WTC11 (cell line): ENCODE measurements at regions not wholly inside any gene's neighbourhood (a gene's known extent, or its start where the extent isn't known, plus 50 kb on each side); places are given as distances from the start of the nearest gene placed in this dataset.

Experiments used
- ATAC-seq: fragments of 200-7000 bp; cut with Tn5 transposase; 2 replicates; pipeline ENCODE4 v1.10.0; 2021; ENCODE audit warnings: mild to moderate bottlenecking, moderate library complexity
- CTCF ChIA-PET: fragments of 300-600 bp; sonication (Branson Sonifier 250); formaldehyde crosslinking; loops from one replicate; lab custom pipeline; 2021; ENCODE audit warnings: antibody characterized with exemption; lab: Charles Lee
- POLR2A ChIA-PET: fragments of 350-600 bp; sonication (Branson Sonifier 250); formaldehyde crosslinking; loops from one replicate; lab custom pipeline; 2021; ENCODE audit warnings: antibody characterized with exemption; lab: Charles Lee
- DNase-seq: peaks from one replicate; pipeline ENCODE4 v3.0.0; 2021; ENCODE audit warnings: low spot score
- H3K27ac Mint-ChIP-seq: 2 replicates; pipeline ENCODE4 v1.8.0; 2021; ENCODE audit warnings: mixed read lengths
- H3K27me3 Mint-ChIP-seq: 2 replicates; pipeline ENCODE4 v1.8.0; 2021; ENCODE audit warnings: low read depth, mild to moderate bottlenecking, moderate library complexity, mixed read lengths
- H3K36me3 Mint-ChIP-seq: 2 replicates; pipeline ENCODE4 v1.8.0; 2021; ENCODE audit warnings: mixed read lengths
- H3K4me1 Mint-ChIP-seq: 2 replicates; pipeline ENCODE4 v1.8.0; 2022; ENCODE audit warnings: mixed read lengths
- H3K4me3 Mint-ChIP-seq: 2 replicates; pipeline ENCODE4 v1.8.0; 2021; ENCODE audit warnings: mild to moderate bottlenecking, moderate library complexity, mixed read lengths
- H3K9me3 Mint-ChIP-seq: 2 replicates; pipeline ENCODE4 v1.8.0; 2021; ENCODE audit warnings: mixed read lengths
- ESRRA ChIP-seq: sonication (generic); formaldehyde crosslinking; IDR thresholded peaks from 2 replicates; pipeline ENCODE4 v1.8.1; 2022; ENCODE audit warnings: mild to moderate bottlenecking, missing genetic modification reagents, borderline replicate concordance
- ETV6 ChIP-seq: sonication (generic); formaldehyde crosslinking; IDR thresholded peaks from 2 replicates; pipeline ENCODE4 v1.8.1; 2022; ENCODE audit warnings: mild to moderate bottlenecking, missing genetic modification reagents
- FOXJ3 ChIP-seq: sonication (generic); formaldehyde crosslinking; IDR thresholded peaks from 2 replicates; pipeline ENCODE4 v1.9.0; 2021; ENCODE audit warnings: missing genetic modification reagents, mild to moderate bottlenecking, borderline replicate concordance
- JUN ChIP-seq: sonication (generic); formaldehyde crosslinking; IDR thresholded peaks from 2 replicates; pipeline ENCODE4 v1.8.0; 2023; ENCODE audit warnings: mild to moderate bottlenecking, missing genetic modification reagents
- NR3C1 ChIP-seq: sonication (generic); formaldehyde crosslinking; conservative IDR thresholded peaks from 2 replicates; pipeline ENCODE4 v1.8.1; 2023; ENCODE audit warnings: low read depth, mild to moderate bottlenecking, missing genetic modification reagents
- SMAD3 ChIP-seq: sonication (generic); formaldehyde crosslinking; IDR thresholded peaks from 2 replicates; pipeline ENCODE4 v1.8.0; 2022; ENCODE audit warnings: missing genetic modification reagents, mild to moderate bottlenecking, borderline replicate concordance
- TP53 ChIP-seq: sonication (generic); formaldehyde crosslinking; IDR thresholded peaks from 2 replicates; pipeline ENCODE4 v1.8.1; 2023; ENCODE audit warnings: mild to moderate bottlenecking, missing genetic modification reagents
- ZBTB21 ChIP-seq: sonication (generic); formaldehyde crosslinking; IDR thresholded peaks from 2 replicates; pipeline ENCODE4 v1.8.1; 2023; ENCODE audit warnings: mild to moderate bottlenecking, missing genetic modification reagents, borderline replicate concordance
- ZNF138 ChIP-seq: sonication (generic); formaldehyde crosslinking; conservative IDR thresholded peaks from 2 replicates; pipeline ENCODE4 v1.8.1; 2022; ENCODE audit warnings: mild to moderate bottlenecking, moderate library complexity, missing genetic modification reagents
- ZNF263 ChIP-seq: sonication (generic); formaldehyde crosslinking; IDR thresholded peaks from 2 replicates; pipeline ENCODE4 v1.8.1; 2022; ENCODE audit warnings: low read depth, mild to moderate bottlenecking, moderate library complexity, missing genetic modification reagents
- ZNF396 ChIP-seq: fragments of 250-450 bp; sonication (Bioruptor Pico); IDR thresholded peaks from 2 replicates; pipeline ENCODE4 v1.8.0; 2021; ENCODE audit warnings: mild to moderate bottlenecking, moderate library complexity, borderline replicate concordance
- TF ChIP-seq, protein P1 (sequence below): sonication (generic); formaldehyde crosslinking; IDR thresholded peaks from 2 replicates; pipeline ENCODE4 v1.8.1; 2023; ENCODE audit warnings: mild to moderate bottlenecking, missing genetic modification reagents
- TF ChIP-seq, protein P2 (sequence below): fragments of 200-600 bp; IDR thresholded peaks from 2 replicates; pipeline ENCODE4 v1.8.0; 2022; ENCODE audit warnings: antibody characterized with exemption
- TF ChIP-seq, protein P3 (sequence below): sonication (generic); formaldehyde crosslinking; IDR thresholded peaks from 2 replicates; pipeline ENCODE4 v1.8.0; 2022; ENCODE audit warnings: mild to moderate bottlenecking, missing genetic modification reagents
- TF ChIP-seq, protein P4 (sequence below): sonication (generic); formaldehyde crosslinking; IDR thresholded peaks from 2 replicates; pipeline ENCODE4 v1.8.1; 2023; ENCODE audit warnings: mild to moderate bottlenecking, missing genetic modification reagents, moderate library complexity
- TF ChIP-seq, protein P5 (sequence below): sonication (generic); formaldehyde crosslinking; IDR thresholded peaks from 2 replicates; pipeline ENCODE4 v1.8.1; 2022; ENCODE audit warnings: low read depth, missing genetic modification reagents, borderline replicate concordance
- TF ChIP-seq, protein P6 (sequence below): sonication (generic); formaldehyde crosslinking; IDR thresholded peaks from 2 replicates; pipeline ENCODE4 v1.8.0; 2023; ENCODE audit warnings: missing genetic modification reagents, mild to moderate bottlenecking, borderline replicate concordance
- TF ChIP-seq, protein P7 (sequence below): fragments of 250-450 bp; sonication (Bioruptor Pico); IDR thresholded peaks from 2 replicates; pipeline ENCODE4 v2.1.2; 2022; ENCODE audit warnings: mild to moderate bottlenecking, moderate library complexity

DNA sequence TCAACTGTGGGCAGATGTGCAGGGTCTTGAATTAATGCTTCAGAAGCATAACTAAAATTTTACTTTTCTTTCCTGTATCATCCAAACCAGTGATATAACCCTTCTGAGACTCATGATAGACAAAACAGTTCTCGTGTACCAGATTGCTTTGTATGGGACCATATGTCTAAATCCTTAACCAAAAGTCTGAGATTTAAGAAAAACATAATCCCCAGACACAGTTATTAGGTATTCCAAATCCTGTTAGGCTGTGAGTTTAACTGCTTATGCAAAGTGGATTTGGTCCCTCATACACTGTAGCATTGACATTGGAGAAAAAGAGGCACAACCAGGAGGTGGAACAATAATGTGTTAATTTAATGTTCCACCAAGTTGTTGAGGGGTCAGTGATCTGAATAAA, 235.0 kb downstream of the PMAIP1 start (continued):
- TF ChIP-seq, protein P1, sequence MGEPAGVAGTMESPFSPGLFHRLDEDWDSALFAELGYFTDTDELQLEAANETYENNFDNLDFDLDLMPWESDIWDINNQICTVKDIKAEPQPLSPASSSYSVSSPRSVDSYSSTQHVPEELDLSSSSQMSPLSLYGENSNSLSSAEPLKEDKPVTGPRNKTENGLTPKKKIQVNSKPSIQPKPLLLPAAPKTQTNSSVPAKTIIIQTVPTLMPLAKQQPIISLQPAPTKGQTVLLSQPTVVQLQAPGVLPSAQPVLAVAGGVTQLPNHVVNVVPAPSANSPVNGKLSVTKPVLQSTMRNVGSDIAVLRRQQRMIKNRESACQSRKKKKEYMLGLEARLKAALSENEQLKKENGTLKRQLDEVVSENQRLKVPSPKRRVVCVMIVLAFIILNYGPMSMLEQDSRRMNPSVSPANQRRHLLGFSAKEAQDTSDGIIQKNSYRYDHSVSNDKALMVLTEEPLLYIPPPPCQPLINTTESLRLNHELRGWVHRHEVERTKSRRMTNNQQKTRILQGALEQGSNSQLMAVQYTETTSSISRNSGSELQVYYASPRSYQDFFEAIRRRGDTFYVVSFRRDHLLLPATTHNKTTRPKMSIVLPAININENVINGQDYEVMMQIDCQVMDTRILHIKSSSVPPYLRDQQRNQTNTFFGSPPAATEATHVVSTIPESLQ (CRISPR knock-in tag) = no peak
- TF ChIP-seq, protein P2, sequence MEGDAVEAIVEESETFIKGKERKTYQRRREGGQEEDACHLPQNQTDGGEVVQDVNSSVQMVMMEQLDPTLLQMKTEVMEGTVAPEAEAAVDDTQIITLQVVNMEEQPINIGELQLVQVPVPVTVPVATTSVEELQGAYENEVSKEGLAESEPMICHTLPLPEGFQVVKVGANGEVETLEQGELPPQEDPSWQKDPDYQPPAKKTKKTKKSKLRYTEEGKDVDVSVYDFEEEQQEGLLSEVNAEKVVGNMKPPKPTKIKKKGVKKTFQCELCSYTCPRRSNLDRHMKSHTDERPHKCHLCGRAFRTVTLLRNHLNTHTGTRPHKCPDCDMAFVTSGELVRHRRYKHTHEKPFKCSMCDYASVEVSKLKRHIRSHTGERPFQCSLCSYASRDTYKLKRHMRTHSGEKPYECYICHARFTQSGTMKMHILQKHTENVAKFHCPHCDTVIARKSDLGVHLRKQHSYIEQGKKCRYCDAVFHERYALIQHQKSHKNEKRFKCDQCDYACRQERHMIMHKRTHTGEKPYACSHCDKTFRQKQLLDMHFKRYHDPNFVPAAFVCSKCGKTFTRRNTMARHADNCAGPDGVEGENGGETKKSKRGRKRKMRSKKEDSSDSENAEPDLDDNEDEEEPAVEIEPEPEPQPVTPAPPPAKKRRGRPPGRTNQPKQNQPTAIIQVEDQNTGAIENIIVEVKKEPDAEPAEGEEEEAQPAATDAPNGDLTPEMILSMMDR = no peak
- TF ChIP-seq ZBTB21 (CRISPR knock-in tag) = no peak

DNA sequence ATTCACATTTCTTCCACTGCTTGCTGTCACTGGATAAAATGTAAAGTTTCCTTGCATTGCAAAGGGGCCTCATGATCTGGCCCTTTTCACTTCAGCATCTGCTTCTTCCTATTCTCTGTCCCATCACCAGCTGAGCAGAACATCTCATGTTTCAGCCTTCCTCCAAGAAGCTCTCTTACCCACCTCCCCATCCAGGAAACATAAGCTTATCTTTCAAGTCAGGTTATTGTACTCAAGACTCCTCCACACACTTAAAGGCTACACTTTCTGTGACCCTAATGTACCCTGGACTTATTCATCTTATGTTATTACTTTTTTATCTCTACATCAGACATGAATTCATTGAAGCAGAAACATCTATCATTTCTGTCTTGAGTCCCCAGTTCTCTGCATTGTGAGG, 230.5 kb downstream of the PMAIP1 start:
- ATAC-seq (no peak; the same call in 1 of the 2 replicates), DNase-seq (no peak)
- Mint-ChIP-seq H3K27ac (no peak overlapping the region; the same call in 1 of the 2 replicates), H3K4me3 (no peak overlapping the region), H3K27me3 (no peaks in the 10 kb centered on the region), H3K36me3 (peaks cover under 1% of the 10 kb centered on the region; the same call in 1 of the 2 replicates), H3K9me3 (peaks cover 24% of the 10 kb centered on the region), H3K4me1 (peaks cover 5% of the 10 kb centered on the region)
- CTCF ChIA-PET = no interaction called here
- TF ChIP-seq ZNF263 (no peak), FOXJ3 (no peak), SMAD3 (CRISPR knock-in tag) (no peak), JUN (CRISPR knock-in tag) (no peak), TP53 (CRISPR knock-in tag) (no peak), ZNF138 (CRISPR knock-in tag) (no peak), ETV6 (CRISPR knock-in tag) (no peak)
- TF ChIP-seq, protein P3, sequence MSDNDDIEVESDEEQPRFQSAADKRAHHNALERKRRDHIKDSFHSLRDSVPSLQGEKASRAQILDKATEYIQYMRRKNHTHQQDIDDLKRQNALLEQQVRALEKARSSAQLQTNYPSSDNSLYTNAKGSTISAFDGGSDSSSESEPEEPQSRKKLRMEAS (CRISPR knock-in tag) = no peak
- TF ChIP-seq, protein P4, sequence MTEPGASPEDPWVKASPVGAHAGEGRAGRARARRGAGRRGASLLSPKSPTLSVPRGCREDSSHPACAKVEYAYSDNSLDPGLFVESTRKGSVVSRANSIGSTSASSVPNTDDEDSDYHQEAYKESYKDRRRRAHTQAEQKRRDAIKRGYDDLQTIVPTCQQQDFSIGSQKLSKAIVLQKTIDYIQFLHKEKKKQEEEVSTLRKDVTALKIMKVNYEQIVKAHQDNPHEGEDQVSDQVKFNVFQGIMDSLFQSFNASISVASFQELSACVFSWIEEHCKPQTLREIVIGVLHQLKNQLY (CRISPR knock-in tag) = no peak
- TF ChIP-seq, protein P1 (CRISPR knock-in tag) = no peak
- TF ChIP-seq, protein P5, sequence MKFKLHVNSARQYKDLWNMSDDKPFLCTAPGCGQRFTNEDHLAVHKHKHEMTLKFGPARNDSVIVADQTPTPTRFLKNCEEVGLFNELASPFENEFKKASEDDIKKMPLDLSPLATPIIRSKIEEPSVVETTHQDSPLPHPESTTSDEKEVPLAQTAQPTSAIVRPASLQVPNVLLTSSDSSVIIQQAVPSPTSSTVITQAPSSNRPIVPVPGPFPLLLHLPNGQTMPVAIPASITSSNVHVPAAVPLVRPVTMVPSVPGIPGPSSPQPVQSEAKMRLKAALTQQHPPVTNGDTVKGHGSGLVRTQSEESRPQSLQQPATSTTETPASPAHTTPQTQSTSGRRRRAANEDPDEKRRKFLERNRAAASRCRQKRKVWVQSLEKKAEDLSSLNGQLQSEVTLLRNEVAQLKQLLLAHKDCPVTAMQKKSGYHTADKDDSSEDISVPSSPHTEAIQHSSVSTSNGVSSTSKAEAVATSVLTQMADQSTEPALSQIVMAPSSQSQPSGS (CRISPR knock-in tag) = no peak
- POLR2A ChIA-PET = no interaction called here

DNA sequence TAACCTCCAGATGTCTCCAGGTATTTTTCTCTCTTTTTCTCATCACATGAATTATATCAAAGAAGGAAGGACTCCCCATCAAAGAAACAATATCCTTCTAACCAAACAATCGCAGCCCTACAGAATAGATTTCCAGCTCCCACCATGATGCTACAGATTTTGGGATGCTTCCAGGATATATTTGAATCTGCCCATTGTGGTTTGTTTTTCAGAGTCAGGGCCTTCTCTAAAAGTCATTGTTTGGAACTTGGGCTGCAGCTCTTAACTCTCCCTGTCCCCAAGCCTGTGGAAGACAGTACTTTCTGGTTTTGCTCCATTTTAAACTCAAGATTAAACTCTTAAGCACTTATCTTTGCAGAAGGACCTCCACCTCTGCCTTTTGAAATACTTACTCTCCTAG, 223.2 kb downstream of the PMAIP1 start:
- H3K4me1 Mint-ChIP-seq = peaks cover 12% of the 10 kb centered on the region
- no peaks in the 10 kb centered on the region for H3K27me3 Mint-ChIP-seq
- H3K9me3 Mint-ChIP-seq = peaks cover 5% of the 10 kb centered on the region
- CTCF ChIA-PET = no interaction called here
- no peak overlapping the region for H3K4me3 Mint-ChIP-seq
- POLR2A ChIA-PET = no interaction called here
- ATAC-seq = no peak
- no peak overlapping the region for H3K27ac Mint-ChIP-seq
- no peaks in the 10 kb centered on the region for H3K36me3 Mint-ChIP-seq
- DNase-seq = no peak
- TF ChIP-seq ESRRA (CRISPR knock-in tag) (no peak), ZNF396 (no peak), NR3C1 (CRISPR knock-in tag) (no peak)
- TF ChIP-seq, protein P6, sequence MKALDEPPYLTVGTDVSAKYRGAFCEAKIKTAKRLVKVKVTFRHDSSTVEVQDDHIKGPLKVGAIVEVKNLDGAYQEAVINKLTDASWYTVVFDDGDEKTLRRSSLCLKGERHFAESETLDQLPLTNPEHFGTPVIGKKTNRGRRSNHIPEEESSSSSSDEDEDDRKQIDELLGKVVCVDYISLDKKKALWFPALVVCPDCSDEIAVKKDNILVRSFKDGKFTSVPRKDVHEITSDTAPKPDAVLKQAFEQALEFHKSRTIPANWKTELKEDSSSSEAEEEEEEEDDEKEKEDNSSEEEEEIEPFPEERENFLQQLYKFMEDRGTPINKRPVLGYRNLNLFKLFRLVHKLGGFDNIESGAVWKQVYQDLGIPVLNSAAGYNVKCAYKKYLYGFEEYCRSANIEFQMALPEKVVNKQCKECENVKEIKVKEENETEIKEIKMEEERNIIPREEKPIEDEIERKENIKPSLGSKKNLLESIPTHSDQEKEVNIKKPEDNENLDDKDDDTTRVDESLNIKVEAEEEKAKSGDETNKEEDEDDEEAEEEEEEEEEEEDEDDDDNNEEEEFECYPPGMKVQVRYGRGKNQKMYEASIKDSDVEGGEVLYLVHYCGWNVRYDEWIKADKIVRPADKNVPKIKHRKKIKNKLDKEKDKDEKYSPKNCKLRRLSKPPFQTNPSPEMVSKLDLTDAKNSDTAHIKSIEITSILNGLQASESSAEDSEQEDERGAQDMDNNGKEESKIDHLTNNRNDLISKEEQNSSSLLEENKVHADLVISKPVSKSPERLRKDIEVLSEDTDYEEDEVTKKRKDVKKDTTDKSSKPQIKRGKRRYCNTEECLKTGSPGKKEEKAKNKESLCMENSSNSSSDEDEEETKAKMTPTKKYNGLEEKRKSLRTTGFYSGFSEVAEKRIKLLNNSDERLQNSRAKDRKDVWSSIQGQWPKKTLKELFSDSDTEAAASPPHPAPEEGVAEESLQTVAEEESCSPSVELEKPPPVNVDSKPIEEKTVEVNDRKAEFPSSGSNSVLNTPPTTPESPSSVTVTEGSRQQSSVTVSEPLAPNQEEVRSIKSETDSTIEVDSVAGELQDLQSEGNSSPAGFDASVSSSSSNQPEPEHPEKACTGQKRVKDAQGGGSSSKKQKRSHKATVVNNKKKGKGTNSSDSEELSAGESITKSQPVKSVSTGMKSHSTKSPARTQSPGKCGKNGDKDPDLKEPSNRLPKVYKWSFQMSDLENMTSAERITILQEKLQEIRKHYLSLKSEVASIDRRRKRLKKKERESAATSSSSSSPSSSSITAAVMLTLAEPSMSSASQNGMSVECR (CRISPR knock-in tag) = no peak
- TF ChIP-seq, protein P7, sequence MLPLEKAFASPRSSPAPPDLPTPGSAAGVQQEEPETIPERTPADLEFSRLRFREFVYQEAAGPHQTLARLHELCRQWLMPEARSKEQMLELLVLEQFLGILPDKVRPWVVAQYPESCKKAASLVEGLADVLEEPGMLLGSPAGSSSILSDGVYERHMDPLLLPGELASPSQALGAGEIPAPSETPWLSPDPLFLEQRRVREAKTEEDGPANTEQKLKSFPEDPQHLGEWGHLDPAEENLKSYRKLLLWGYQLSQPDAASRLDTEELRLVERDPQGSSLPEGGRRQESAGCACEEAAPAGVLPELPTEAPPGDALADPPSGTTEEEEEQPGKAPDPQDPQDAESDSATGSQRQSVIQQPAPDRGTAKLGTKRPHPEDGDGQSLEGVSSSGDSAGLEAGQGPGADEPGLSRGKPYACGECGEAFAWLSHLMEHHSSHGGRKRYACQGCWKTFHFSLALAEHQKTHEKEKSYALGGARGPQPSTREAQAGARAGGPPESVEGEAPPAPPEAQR (CRISPR knock-in tag) = no peak
